Stomach (tissue), 8 donors: ENCODE measurements at regions not wholly inside any gene's neighbourhood (a gene's known extent, or its start where the extent isn't known, plus 50 kb on each side); places are given as distances from the start of the nearest gene placed in this dataset.
A peak's percentile ranks its signal among the peaks of the same experiment; 100 is the strongest.

Source experiments
- DNase-seq, 2 donors: peaks; one replicate each; pipeline versions ENCODE4 v3.0.0 to v3.0.0-alpha.2; 2013 to 2019
- H3K27ac ChIP-seq, 5 donors: fragments of 200-600 bp in 4 of 5; sonication (generic) in 4 of 5; one replicate each; pipeline ENCODE4 v1.5.1; 2013 to 2019; ENCODE audit warnings: mild to moderate bottlenecking in 1 of 5, moderate library complexity in 1 of 5
- H3K27me3 ChIP-seq, 3 donors: fragments of 200-600 bp; sonication (generic); one replicate each; pipeline ENCODE4 v1.5.1; 2017 to 2019; ENCODE audit warnings: mixed run types in 1 of 3
- H3K36me3 ChIP-seq, 4 donors: fragments of 200-600 bp; sonication (generic); 1 replicate in 3 of 4; 2 replicates in 1 of 4; pipeline ENCODE4 v1.5.1; 2016 to 2019
- H3K4me1 ChIP-seq, 4 donors: fragments of 200-600 bp; sonication (generic); one replicate each; pipeline ENCODE4 v1.5.1; 2016 to 2019
- H3K4me3 ChIP-seq, 4 donors: fragments of 200-600 bp; sonication (generic) in 3 of 4; one replicate each; pipeline ENCODE4 v1.5.1; 2016 to 2019; ENCODE audit warnings: mild to moderate bottlenecking in 1 of 4
- H3K9me3 ChIP-seq, 4 donors: fragments of 200-600 bp; sonication (generic); one replicate each; pipeline ENCODE4 v1.5.1; 2016 to 2019
- EP300 ChIP-seq: sonication (generic); formaldehyde crosslinking; IDR thresholded peaks from one replicate; pipeline ENCODE4 v1.6.1; 2017; ENCODE audit warnings: antibody characterized with exemption
- POLR2A ChIP-seq, 4 donors: fragments of 450-650 bp; IDR thresholded peaks; one replicate each; pipeline ENCODE4 v1.6.1; 2016; ENCODE audit warnings: antibody characterized with exemption in 4 of 4, control low read depth in 2 of 4, mild to moderate bottlenecking in 1 of 4, moderate library complexity in 1 of 4
- POLR2AphosphoS5 ChIP-seq, 3 donors: sonication (generic); formaldehyde crosslinking; IDR thresholded peaks; one replicate each; pipeline ENCODE4 v1.6.1; 2016; ENCODE audit warnings: antibody characterized with exemption in 3 of 3
- WGBS, 5 donors: extraction: QIAGEN DNeasy Blood & Tissue Kit in 3 of 5; methylation state at CpG; one replicate each; pipeline versions ENCODE4 v1.1.5 to v1.1.7; 2013 to 2018; 5-methylcytosine and 5-hydroxymethylcytosine counted together
- intact Hi-C: fragments of 100-400 bp; cut with DNase I; formaldehyde crosslinking; loops from one replicate; pipeline ENCODE4 v1.15.1; 2023; ENCODE audit warnings: low total_unique reads
- TF ChIP-seq, protein P1 (sequence below), 7 experiments: fragments of 450-650 bp in 4 of 7; fragments of 200-600 bp in 3 of 7; sonication (generic) in 3 of 7; IDR thresholded peaks; one replicate each; pipeline ENCODE4 v1.5.1; 2016 to 2019; ENCODE audit warnings: antibody characterized with exemption in 7 of 7, control low read depth in 2 of 7, mild to moderate bottlenecking in 1 of 7
- donor health status: healthy with polysubstance abuse.
- donor health status: Bipolar disorder and iron deficiency.
- donor health status: healthy.

DNA sequence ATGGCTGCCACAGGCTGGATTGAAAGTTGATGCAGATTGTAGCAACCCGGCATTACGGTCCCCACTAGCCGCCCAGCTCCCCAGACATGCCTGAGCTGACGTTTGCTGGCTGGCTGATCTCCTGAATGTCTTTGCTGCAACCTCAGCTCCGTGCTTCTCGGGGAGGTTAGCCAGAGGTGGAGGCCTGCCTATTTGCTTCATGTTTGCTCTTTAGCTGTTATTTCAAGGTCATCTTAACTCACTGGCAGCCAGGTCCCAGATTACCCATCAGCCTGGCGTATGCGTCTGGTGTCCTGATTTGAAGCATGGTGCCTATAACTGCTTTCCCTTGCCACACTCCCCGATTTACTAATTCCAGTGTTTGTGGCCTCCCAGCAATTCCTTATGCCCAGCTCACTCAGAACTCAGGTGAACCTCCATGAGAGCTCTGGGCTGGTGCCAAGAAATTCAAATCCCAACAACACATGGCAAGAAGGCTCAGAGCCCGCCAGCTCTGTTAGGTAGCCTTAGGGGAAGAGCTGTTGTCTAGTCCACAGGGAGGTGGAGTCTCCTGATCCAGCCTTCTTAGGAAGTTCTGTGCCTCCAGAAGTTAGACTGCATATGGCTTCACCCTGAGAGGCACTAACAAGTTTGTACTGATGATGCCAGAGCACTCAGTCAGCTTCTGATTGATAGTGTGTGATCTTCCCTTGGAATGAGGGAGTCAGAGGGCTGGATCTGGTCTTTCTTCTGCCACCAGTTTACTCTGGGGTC is 69.7 kb upstream of the EXOC4 start:
- peak; percentile 26 to 35 for DNase-seq
- no peaks in the 10 kb centered on the region for H3K36me3 ChIP-seq
- TF ChIP-seq POLR2A (IDR thresholded peaks at IDR 0.05): no peak
- H3K27ac ChIP-seq: no peak overlapping the region
- no peaks in the 10 kb centered on the region for H3K27me3 ChIP-seq
- H3K4me1 ChIP-seq: no peaks in the 10 kb centered on the region
- no peaks in the 10 kb centered on the region for H3K9me3 ChIP-seq
- intact Hi-C loops: no loop called here
- 57 to 75% (median 60%) methylated on average over 10 of the region's 10 CpGs for WGBS, 5 donors
- H3K4me3 ChIP-seq: no peak overlapping the region

- Histone ChIP-seq H3K4me3 (no peak overlapping the region), H3K9me3 (no peaks in the 10 kb centered on the region), H3K27ac (no peak overlapping the region), H3K27me3 (no peaks in the 10 kb centered on the region), H3K36me3 (no peaks in the 10 kb centered on the region), H3K4me1 (no peaks in the 10 kb centered on the region)
- intact Hi-C loops: no loop called here
- TF ChIP-seq POLR2A (IDR thresholded peaks at IDR 0.05): no peak
- TF ChIP-seq POLR2AphosphoS5 (IDR thresholded peaks at IDR 0.05): no peak
- TF ChIP-seq, protein P1, sequence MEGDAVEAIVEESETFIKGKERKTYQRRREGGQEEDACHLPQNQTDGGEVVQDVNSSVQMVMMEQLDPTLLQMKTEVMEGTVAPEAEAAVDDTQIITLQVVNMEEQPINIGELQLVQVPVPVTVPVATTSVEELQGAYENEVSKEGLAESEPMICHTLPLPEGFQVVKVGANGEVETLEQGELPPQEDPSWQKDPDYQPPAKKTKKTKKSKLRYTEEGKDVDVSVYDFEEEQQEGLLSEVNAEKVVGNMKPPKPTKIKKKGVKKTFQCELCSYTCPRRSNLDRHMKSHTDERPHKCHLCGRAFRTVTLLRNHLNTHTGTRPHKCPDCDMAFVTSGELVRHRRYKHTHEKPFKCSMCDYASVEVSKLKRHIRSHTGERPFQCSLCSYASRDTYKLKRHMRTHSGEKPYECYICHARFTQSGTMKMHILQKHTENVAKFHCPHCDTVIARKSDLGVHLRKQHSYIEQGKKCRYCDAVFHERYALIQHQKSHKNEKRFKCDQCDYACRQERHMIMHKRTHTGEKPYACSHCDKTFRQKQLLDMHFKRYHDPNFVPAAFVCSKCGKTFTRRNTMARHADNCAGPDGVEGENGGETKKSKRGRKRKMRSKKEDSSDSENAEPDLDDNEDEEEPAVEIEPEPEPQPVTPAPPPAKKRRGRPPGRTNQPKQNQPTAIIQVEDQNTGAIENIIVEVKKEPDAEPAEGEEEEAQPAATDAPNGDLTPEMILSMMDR (IDR thresholded peaks at IDR 0.05): no peak
- no peak for TF ChIP-seq EP300
- 43 to 64% (median 57%) methylated on average over 2 of the region's 2 CpGs for WGBS, 5 donors
- no peak for DNase-seq
These were observed 68.9 kb upstream of the EXOC4 start for GRCh38 chr7:133183969-133184368.

DNA sequence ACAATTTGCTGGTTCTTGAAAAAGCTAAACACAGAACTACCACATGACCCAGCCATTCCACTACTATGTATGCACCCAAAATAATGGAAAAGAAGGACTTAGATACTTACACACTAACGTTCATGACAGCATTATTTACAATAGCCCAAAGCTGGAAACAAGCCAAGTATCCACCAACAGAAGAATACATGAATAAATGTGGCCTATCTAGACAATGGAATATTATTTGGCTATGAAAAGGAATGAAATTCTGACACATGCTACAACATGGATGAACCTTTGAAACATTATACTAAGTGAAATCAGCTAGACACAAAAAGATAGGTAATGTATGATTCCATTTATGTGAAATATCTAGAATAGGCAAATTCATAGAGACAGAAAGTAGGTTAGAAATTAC is 67.4 kb upstream of the EXOC4 start:
- 19 to 38% (median 21%) methylated on average over 1 of the region's 1 CpG for WGBS, 5 donors
- DNase-seq: no peak
- Histone ChIP-seq H3K9me3 (no peaks in the 10 kb centered on the region), H3K27me3 (no peaks in the 10 kb centered on the region), H3K36me3 (no peaks in the 10 kb centered on the region), H3K4me1 (no peaks in the 10 kb centered on the region), H3K4me3 (no peak overlapping the region), H3K27ac (no peak overlapping the region)
- intact Hi-C loops: no loop called here
- TF ChIP-seq EP300 (no peak), POLR2AphosphoS5 (IDR thresholded peaks at IDR 0.05) (no peak), POLR2A (IDR thresholded peaks at IDR 0.05) (no peak)
- TF ChIP-seq, protein P1 (IDR thresholded peaks at IDR 0.05): no peak

- Histone ChIP-seq H3K36me3 (no peaks in the 10 kb centered on the region), H3K9me3 (no peaks in the 10 kb centered on the region), H3K27me3 (no peaks in the 10 kb centered on the region), H3K4me3 (no peak overlapping the region), H3K4me1 (no peaks in the 10 kb centered on the region), H3K27ac (no peak overlapping the region)
- WGBS, 5 donors: 78 to 89% (median 81%) methylated on average over 1 of the region's 1 CpG
- intact Hi-C loops: no loop called here
- no peak for DNase-seq
- TF ChIP-seq, protein P1 (IDR thresholded peaks at IDR 0.05): no peak
- TF ChIP-seq EP300: no peak
- TF ChIP-seq POLR2AphosphoS5 (IDR thresholded peaks at IDR 0.05): no peak
- no peak for TF ChIP-seq POLR2A (IDR thresholded peaks at IDR 0.05)
These were observed 66.8 kb upstream of the EXOC4 start for GRCh38 chr7:133186060-133186459.

DNA sequence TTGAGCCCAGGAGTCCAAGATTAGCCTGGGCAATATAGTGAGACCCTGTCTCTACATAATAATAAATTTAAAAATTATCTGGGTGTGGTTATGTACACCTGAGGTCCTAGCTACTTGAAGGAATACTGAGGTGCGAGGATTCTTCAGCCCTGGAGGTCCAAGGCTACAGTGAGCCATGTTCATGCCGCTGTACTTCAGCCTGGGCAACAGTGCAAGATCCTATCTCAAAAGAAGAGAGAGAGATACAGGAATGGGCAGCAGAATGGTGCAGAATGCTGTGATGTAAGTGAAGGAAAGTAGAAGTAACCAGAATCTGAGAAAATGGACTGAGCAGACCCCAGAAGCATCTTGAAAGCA is 62.7 kb upstream of the EXOC4 start:
- Histone ChIP-seq H3K36me3 (no peaks in the 10 kb centered on the region), H3K4me1 (no peaks in the 10 kb centered on the region), H3K27ac (no peak overlapping the region), H3K9me3 (no peaks in the 10 kb centered on the region), H3K4me3 (no peak overlapping the region), H3K27me3 (no peaks in the 10 kb centered on the region)
- 90 to 97% (median 95%) methylated on average over 2 of the region's 2 CpGs for WGBS, 5 donors
- intact Hi-C loops: no loop called here
- TF ChIP-seq POLR2AphosphoS5 (IDR thresholded peaks at IDR 0.05) (no peak), POLR2A (IDR thresholded peaks at IDR 0.05) (no peak), EP300 (no peak)
- TF ChIP-seq, protein P1 (IDR thresholded peaks at IDR 0.05): no peak
- no peak for DNase-seq
